Left lung (tissue), 4 donors: ENCODE measurements at regions not wholly inside any gene's neighbourhood (a gene's known extent, or its start where the extent isn't known, plus 50 kb on each side); places are given as distances from the start of the nearest gene placed in this dataset.

Source experiments
- ATAC-seq: fragments of 200-7000 bp; cut with Tn5 transposase; one replicate; pipeline ENCODE4 v1.9.1; 2020; ENCODE audit warnings: moderate library complexity
- DNase-seq, 4 donors: peaks; one replicate each; pipeline ENCODE4 v3.0.0-alpha.2; 2013 to 2020
- H3K27ac ChIP-seq, 2 donors: fragments of 200-600 bp; sonication (generic) in 1 of 2; one replicate each; pipeline versions ENCODE4 v1.5.0 to v1.8.0; 2020 to 2021
- H3K27me3 ChIP-seq, 2 donors: fragments of 200-600 bp; sonication (generic) in 1 of 2; one replicate each; pipeline versions ENCODE4 v1.5.0 to v1.8.0; 2020 to 2021
- H3K36me3 ChIP-seq, 2 donors: fragments of 200-600 bp; sonication (generic) in 1 of 2; one replicate each; pipeline versions ENCODE4 v1.5.0 to v1.8.0; 2020 to 2021
- H3K4me1 ChIP-seq, 2 donors: fragments of 200-600 bp; one replicate each; pipeline ENCODE4 v1.8.0; 2021
- H3K4me3 ChIP-seq, 2 donors: fragments of 200-600 bp; sonication (generic) in 1 of 2; one replicate each; pipeline versions ENCODE4 v1.5.0 to v1.8.0; 2020 to 2021; ENCODE audit warnings: mild to moderate bottlenecking in 1 of 2
- H3K9me3 ChIP-seq, 2 donors: fragments of 200-600 bp; sonication (generic) in 1 of 2; one replicate each; pipeline versions ENCODE4 v1.5.0 to v1.8.0; 2020 to 2021
- intact Hi-C, 2 donors: fragments of 100-400 bp; cut with DNase I; formaldehyde crosslinking; loops; one replicate each; pipeline versions ENCODE4 v1.11.2 to v1.14.2; 2022
- TF ChIP-seq, protein P1 (sequence below), 2 donors: fragments of 200-600 bp; sonication (generic) in 1 of 2; IDR thresholded peaks; one replicate each; pipeline versions ENCODE4 v1.5.0 to v1.8.0; 2021; ENCODE audit warnings: antibody characterized with exemption in 2 of 2
- donor health status: DM: no; HTN: yes; CAD: no.
- donor health status: DM: no; HTN: no; CAD: no.

DNA sequence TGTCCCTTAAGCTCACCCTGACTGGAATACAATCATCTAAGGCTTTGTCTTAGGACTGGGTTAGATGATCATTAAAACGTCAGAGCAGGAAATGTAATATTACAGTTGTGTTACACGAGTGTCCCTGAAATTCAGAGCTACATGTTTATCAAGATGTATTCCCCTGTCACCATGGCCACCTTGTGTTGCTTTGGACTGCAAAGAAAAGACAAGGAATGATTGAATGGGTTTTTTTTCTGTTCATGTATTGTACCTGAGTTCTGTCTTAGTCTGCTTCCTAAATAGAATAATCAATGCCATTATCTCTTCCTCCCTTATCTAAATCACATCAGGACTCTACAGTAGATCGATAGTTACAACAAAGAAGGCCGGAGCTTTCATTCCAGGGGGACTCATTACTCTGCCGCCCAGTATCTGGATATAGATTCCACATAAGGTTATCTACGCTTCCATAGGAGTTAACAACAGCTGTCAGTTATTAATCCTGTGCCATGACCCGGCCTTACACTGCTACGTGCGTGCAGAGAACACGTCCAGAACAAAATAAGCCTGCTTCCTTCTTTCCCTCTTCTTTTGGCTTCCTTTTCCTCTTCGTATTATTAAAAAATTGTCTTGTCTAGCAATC lies 274.1 kb upstream of the SASH1 start:
- peaks cover 0 to 17% of the 10 kb centered on the region in 2 donors for H3K9me3 ChIP-seq
- H3K4me3 ChIP-seq: no peak overlapping the region
- no peaks in the 10 kb centered on the region for H3K4me1 ChIP-seq
- H3K27ac ChIP-seq: no peak overlapping the region
- peak in 1 of 4 donors; percentile 24 for DNase-seq
- H3K27me3 ChIP-seq: no peaks in the 10 kb centered on the region
- no peaks in the 10 kb centered on the region for H3K36me3 ChIP-seq
- ATAC-seq: no peak
- TF ChIP-seq, protein P1, sequence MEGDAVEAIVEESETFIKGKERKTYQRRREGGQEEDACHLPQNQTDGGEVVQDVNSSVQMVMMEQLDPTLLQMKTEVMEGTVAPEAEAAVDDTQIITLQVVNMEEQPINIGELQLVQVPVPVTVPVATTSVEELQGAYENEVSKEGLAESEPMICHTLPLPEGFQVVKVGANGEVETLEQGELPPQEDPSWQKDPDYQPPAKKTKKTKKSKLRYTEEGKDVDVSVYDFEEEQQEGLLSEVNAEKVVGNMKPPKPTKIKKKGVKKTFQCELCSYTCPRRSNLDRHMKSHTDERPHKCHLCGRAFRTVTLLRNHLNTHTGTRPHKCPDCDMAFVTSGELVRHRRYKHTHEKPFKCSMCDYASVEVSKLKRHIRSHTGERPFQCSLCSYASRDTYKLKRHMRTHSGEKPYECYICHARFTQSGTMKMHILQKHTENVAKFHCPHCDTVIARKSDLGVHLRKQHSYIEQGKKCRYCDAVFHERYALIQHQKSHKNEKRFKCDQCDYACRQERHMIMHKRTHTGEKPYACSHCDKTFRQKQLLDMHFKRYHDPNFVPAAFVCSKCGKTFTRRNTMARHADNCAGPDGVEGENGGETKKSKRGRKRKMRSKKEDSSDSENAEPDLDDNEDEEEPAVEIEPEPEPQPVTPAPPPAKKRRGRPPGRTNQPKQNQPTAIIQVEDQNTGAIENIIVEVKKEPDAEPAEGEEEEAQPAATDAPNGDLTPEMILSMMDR (IDR thresholded peaks at IDR 0.05): no peak
- intact Hi-C loops: no loop called here

DNA sequence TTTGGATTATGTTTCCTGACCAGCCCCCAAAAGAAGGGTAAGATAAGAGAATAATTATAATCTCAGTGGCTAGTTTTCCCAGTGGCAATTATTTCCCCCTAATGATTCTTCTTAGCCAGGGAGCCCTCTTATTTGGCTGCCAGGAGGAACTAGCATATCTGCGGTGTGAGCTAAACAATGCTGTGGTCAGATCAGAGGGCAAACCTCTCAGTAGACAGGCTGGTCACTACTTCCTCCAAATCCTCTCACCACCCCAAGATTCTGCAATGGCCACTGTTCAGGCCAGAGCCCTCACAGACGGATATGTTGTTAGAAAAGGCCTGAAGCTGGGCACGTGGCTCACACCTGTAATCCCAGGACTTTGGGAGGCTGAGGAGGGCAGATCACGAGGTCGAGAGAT lies 273.4 kb upstream of the SASH1 start:
- TF ChIP-seq, protein P1 (IDR thresholded peaks at IDR 0.05): no peak
- no peaks in the 10 kb centered on the region for H3K4me1 ChIP-seq
- no peak overlapping the region for H3K4me3 ChIP-seq
- intact Hi-C loops: no loop called here
- no peak for ATAC-seq
- H3K9me3 ChIP-seq: peaks cover 0 to 17% of the 10 kb centered on the region in 2 donors
- H3K27me3 ChIP-seq: no peaks in the 10 kb centered on the region
- H3K27ac ChIP-seq: no peak overlapping the region
- no peaks in the 10 kb centered on the region for H3K36me3 ChIP-seq
- no peak for DNase-seq

DNA sequence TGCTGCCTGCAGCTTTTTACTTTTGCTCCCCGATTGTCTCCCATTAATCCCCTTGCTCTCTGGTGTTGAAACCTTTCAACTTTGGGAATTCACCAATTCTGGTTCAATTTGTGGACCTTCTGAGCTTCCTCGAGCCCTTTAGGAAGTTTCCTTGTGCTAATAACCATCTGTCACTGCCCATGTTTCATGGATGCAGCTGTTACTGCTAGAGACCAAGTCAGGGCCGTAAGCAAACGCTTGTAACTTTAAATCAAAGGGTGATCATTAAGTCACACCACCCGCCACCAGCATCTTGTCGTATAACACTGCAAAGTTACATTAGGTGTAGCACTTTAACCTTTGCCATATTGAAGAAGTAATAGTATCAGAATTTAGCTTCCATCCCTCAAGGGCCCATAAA lies 268.3 kb upstream of the SASH1 start:
- TF ChIP-seq, protein P1 (IDR thresholded peaks at IDR 0.05): no peak
- no peak overlapping the region for H3K27ac ChIP-seq
- no peaks in the 10 kb centered on the region for H3K36me3 ChIP-seq
- intact Hi-C loops: no loop called here
- no peak overlapping the region for H3K4me3 ChIP-seq
- H3K4me1 ChIP-seq: no peaks in the 10 kb centered on the region
- no peak for ATAC-seq
- DNase-seq: no peak
- no peaks in the 10 kb centered on the region for H3K27me3 ChIP-seq
- H3K9me3 ChIP-seq: peaks cover 0 to 17% of the 10 kb centered on the region in 2 donors

DNA sequence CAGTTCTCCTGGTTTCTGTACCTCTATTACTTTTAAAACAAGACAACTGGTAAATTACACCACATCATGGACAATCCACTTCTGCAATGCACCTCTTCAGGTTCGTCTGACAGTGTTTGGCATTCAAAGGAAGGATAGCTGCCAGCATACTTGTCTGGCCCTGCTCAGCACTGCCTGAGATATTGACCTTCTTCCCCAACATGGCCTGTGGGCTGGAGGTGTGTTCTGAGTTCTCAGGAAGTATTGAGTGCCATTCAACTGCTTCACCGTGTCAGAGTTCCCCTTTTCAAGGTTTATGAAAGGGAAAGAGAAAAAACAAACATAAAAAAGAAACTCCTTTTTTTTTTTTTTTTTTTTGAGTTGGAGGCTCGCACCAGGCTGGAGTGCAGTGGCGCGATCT lies 267.9 kb upstream of the SASH1 start:
- ATAC-seq (peak; percentile 54), DNase-seq (no peak)
- Histone ChIP-seq H3K36me3 (no peaks in the 10 kb centered on the region), H3K4me3 (no peak overlapping the region), H3K27ac (no peak overlapping the region), H3K4me1 (no peaks in the 10 kb centered on the region), H3K9me3 (peaks cover 0 to 17% of the 10 kb centered on the region in 2 donors), H3K27me3 (no peaks in the 10 kb centered on the region)
- intact Hi-C loops: no loop called here
- TF ChIP-seq, protein P1 (IDR thresholded peaks at IDR 0.05): no peak

DNA sequence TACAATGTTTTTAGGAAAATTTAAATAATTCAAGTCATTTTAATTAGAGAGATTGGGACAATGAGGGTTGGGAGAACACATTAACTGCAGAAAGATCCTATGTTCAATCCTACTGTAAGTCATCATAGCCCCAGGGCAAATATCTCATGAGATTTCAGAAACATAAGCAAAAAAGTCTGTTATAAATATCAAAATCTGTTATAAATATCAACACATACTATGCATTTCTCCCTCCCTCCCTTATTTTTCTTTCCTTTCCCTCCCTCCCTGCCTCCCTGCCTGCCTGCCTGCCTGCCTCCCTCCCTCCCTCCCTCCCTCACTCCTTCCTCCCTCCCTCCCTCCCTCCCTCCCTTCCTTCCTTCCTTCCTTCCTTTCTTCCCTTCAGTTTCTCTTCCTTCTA lies 267.3 kb upstream of the SASH1 start:
- ATAC-seq: no peak
- Histone ChIP-seq H3K36me3 (no peaks in the 10 kb centered on the region), H3K4me3 (no peak overlapping the region), H3K27me3 (no peaks in the 10 kb centered on the region), H3K9me3 (peaks cover 0 to 17% of the 10 kb centered on the region in 2 donors), H3K27ac (no peak overlapping the region), H3K4me1 (no peaks in the 10 kb centered on the region)
- DNase-seq: no peak
- intact Hi-C loops: no loop called here
- TF ChIP-seq, protein P1 (IDR thresholded peaks at IDR 0.05): no peak
